Globus pallidus (tissue), 1 donor: ENCODE measurements at regions not wholly inside any gene's neighbourhood (a gene's known extent, or its start where the extent isn't known, plus 50 kb on each side); places are given as distances from the start of the nearest gene placed in this dataset.
"Not testable (repeated sequence)": the region's sequence is repeated elsewhere in the genome, so short reads cannot be mapped to it uniquely, and the experiment has no call there.

Experiments used
- DNase-seq: peaks from one replicate; pipeline ENCODE4 v3.0.0-alpha.2; 2015; ENCODE audit warnings: low spot score

- DNase-seq = no peak
Measured at GRCh38 chr11:98710026-98710425, 310.7 kb upstream of the CNTN5 start.

GRCh38 chr11:98710986-98711385 lies 309.8 kb upstream of the CNTN5 start:
- no peak for DNase-seq

- DNase-seq = no peak
Measured at GRCh38 chr11:98720951-98721350, 299.8 kb upstream of the CNTN5 start.

GRCh38 chr11:98725471-98725870 lies 295.3 kb upstream of the CNTN5 start:
- DNase-seq = no peak

GRCh38 chr11:98728421-98728820 lies 292.3 kb upstream of the CNTN5 start:
- no peak for DNase-seq

- no peak for DNase-seq
Measured at GRCh38 chr11:98729118-98729517, 291.6 kb upstream of the CNTN5 start.

GRCh38 chr11:98732947-98733346 lies 287.8 kb upstream of the CNTN5 start:
- DNase-seq = no peak

- DNase-seq = not testable (repeated sequence)
Measured at GRCh38 chr11:98733378-98733777, 287.4 kb upstream of the CNTN5 start.

- no peak for DNase-seq
Measured at GRCh38 chr11:98734686-98735085, 286.1 kb upstream of the CNTN5 start.

- no peak for DNase-seq
Measured at GRCh38 chr11:98736833-98737232, 283.9 kb upstream of the CNTN5 start.

- no peak for DNase-seq
Measured at GRCh38 chr11:98740321-98740720, 280.4 kb upstream of the CNTN5 start.

- DNase-seq = not testable (repeated sequence)
Measured at GRCh38 chr11:98763446-98763845, 257.3 kb upstream of the CNTN5 start.

- no peak for DNase-seq
Measured at GRCh38 chr11:98766903-98767302, 253.8 kb upstream of the CNTN5 start.

- not testable (repeated sequence) for DNase-seq
Measured at GRCh38 chr11:98770046-98770445, 250.7 kb upstream of the CNTN5 start.

- DNase-seq = no peak
Measured at GRCh38 chr11:98771791-98772190, 249.0 kb upstream of the CNTN5 start.

- no peak for DNase-seq
Measured at GRCh38 chr11:98772893-98773292, 247.9 kb upstream of the CNTN5 start.

- DNase-seq = no peak
Measured at GRCh38 chr11:98793276-98793675, 227.5 kb upstream of the CNTN5 start.

- DNase-seq = no peak
Measured at GRCh38 chr11:98798333-98798732, 222.4 kb upstream of the CNTN5 start.

GRCh38 chr11:98800696-98801095 lies 220.1 kb upstream of the CNTN5 start:
- no peak for DNase-seq

GRCh38 chr11:98828986-98829708 lies 191.6 kb upstream of the CNTN5 start:
- DNase-seq = no peak

GRCh38 chr11:98829971-98830370 lies 190.8 kb upstream of the CNTN5 start:
- DNase-seq = no peak

GRCh38 chr11:98834776-98835175 lies 186.0 kb upstream of the CNTN5 start:
- no peak for DNase-seq

GRCh38 chr11:98835335-98835734 lies 185.4 kb upstream of the CNTN5 start:
- DNase-seq = no peak

- DNase-seq = no peak
Measured at GRCh38 chr11:98836156-98836555, 184.6 kb upstream of the CNTN5 start.
